HEK293 (cell line): ENCODE measurements at regions not wholly inside any gene's neighbourhood (a gene's known extent, or its start where the extent isn't known, plus 50 kb on each side); places are given as distances from the start of the nearest gene placed in this dataset.

Source experiments
- BCL11B ChIP-seq: fragments of 450-650 bp; formaldehyde crosslinking; IDR thresholded peaks from 2 replicates; pipeline ENCODE4 v1.5.1; 2016; ENCODE audit warnings: low read depth, missing biosample characterization, missing genetic modification characterization
- EGR2 ChIP-seq: fragments of 450-650 bp; formaldehyde crosslinking; IDR thresholded peaks from 2 replicates; pipeline ENCODE4 v1.5.1; 2016; ENCODE audit warnings: low read depth, missing biosample characterization, missing genetic modification characterization
- GLIS2 ChIP-seq: fragments of 450-650 bp; formaldehyde crosslinking; IDR thresholded peaks from 2 replicates; pipeline ENCODE4 v1.5.1; 2016; ENCODE audit warnings: missing biosample characterization, missing genetic modification characterization
- IKZF3 ChIP-seq: fragments of 450-650 bp; IDR thresholded peaks from 2 replicates; pipeline ENCODE4 v1.5.0; 2018; ENCODE audit warnings: missing biosample characterization, mild to moderate bottlenecking, missing genetic modification characterization, moderate library complexity
- KLF10 ChIP-seq: fragments of 450-650 bp; IDR thresholded peaks from 2 replicates; pipeline ENCODE4 v1.5.1; 2018; ENCODE audit warnings: missing biosample characterization, mild to moderate bottlenecking, missing genetic modification characterization
- TRIM28 ChIP-seq: IDR thresholded peaks from 2 replicates; pipeline ENCODE4 v1.6.1; 2011; ENCODE audit warnings: low read length, control low read depth, borderline replicate concordance
- ZBTB44 ChIP-seq: fragments of 450-650 bp; IDR thresholded peaks from 2 replicates; pipeline ENCODE4 v1.5.1; 2018; ENCODE audit warnings: missing biosample characterization, mild to moderate bottlenecking, missing genetic modification characterization
- ZIC2 ChIP-seq: fragments of 450-650 bp; formaldehyde crosslinking; IDR thresholded peaks from 2 replicates; pipeline ENCODE4 v1.5.1; 2016; ENCODE audit warnings: missing biosample characterization, missing genetic modification characterization
- ZNF138 ChIP-seq: fragments of 450-650 bp; formaldehyde crosslinking; IDR thresholded peaks from 2 replicates; pipeline ENCODE4 v1.5.1; 2016; ENCODE audit warnings: missing biosample characterization, missing genetic modification characterization, borderline replicate concordance
- ZNF324 ChIP-seq: fragments of 450-650 bp; formaldehyde crosslinking; IDR thresholded peaks from 2 replicates; pipeline ENCODE4 v1.5.1; 2016; ENCODE audit warnings: missing biosample characterization, missing genetic modification characterization
- ZNF391 ChIP-seq: fragments of 450-650 bp; formaldehyde crosslinking; IDR thresholded peaks from 2 replicates; pipeline ENCODE4 v1.5.1; 2016; ENCODE audit warnings: low read depth, missing biosample characterization, missing genetic modification characterization, borderline replicate concordance
- ZNF394 ChIP-seq: fragments of 450-650 bp; formaldehyde crosslinking; IDR thresholded peaks from 2 replicates; pipeline ENCODE4 v1.5.1; 2016; ENCODE audit warnings: missing biosample characterization, missing genetic modification characterization, mild to moderate bottlenecking, moderate library complexity, borderline replicate concordance
- ZNF449 ChIP-seq: fragments of 450-650 bp; formaldehyde crosslinking; IDR thresholded peaks from 2 replicates; pipeline ENCODE4 v1.5.1; 2017; ENCODE audit warnings: missing biosample characterization, mild to moderate bottlenecking, missing genetic modification characterization, moderate library complexity
- ZNF518A ChIP-seq: fragments of 450-650 bp; formaldehyde crosslinking; conservative IDR thresholded peaks from 2 replicates; pipeline ENCODE4 v1.5.1; 2016; ENCODE audit warnings: low read depth, missing biosample characterization, missing genetic modification characterization
- ZNF654 ChIP-seq: fragments of 450-650 bp; formaldehyde crosslinking; IDR thresholded peaks from 2 replicates; pipeline ENCODE4 v1.5.1; 2016; ENCODE audit warnings: low read depth, missing biosample characterization, missing genetic modification characterization
- ZNF670 ChIP-seq: fragments of 450-650 bp; formaldehyde crosslinking; IDR thresholded peaks from 2 replicates; pipeline ENCODE4 v1.5.1; 2016; ENCODE audit warnings: missing biosample characterization, missing genetic modification characterization, low read depth
- ZNF701 ChIP-seq: fragments of 450-650 bp; formaldehyde crosslinking; IDR thresholded peaks from 2 replicates; pipeline ENCODE4 v1.5.1; 2016; ENCODE audit warnings: missing biosample characterization, missing genetic modification characterization
- ZNF707 ChIP-seq: fragments of 450-650 bp; formaldehyde crosslinking; IDR thresholded peaks from 2 replicates; pipeline ENCODE4 v1.5.1; 2016; ENCODE audit warnings: missing biosample characterization, missing genetic modification characterization
- TF ChIP-seq, protein P1 (sequence below): fragments of 450-650 bp; formaldehyde crosslinking; IDR thresholded peaks from 2 replicates; pipeline ENCODE4 v1.5.1; 2016; ENCODE audit warnings: missing biosample characterization, missing genetic modification characterization

- TF ChIP-seq ZNF518A (tag by site-specific recombination): no peak
- TF ChIP-seq EGR2 (tag by site-specific recombination): 0 out of 2 replicates have a peak, but pooled peaks have one; percentile 34
- peak; percentile 36; the same call in 1 of the 2 replicates for TF ChIP-seq ZNF449
- TF ChIP-seq ZNF394 (tag by site-specific recombination): no peak
- peak; percentile 8; the same call in 1 of the 2 replicates for TF ChIP-seq GLIS2 (tag by site-specific recombination)
- TF ChIP-seq ZNF670 (tag by site-specific recombination): no peak
- TF ChIP-seq BCL11B (tag by site-specific recombination): no peak
- no peak for TF ChIP-seq ZNF701 (tag by site-specific recombination)
- TF ChIP-seq TRIM28: no peak
- 0 out of 2 replicates have a peak, but pooled peaks have one; percentile 23 for TF ChIP-seq ZBTB44 (tag by site-specific recombination)
- TF ChIP-seq ZIC2 (tag by site-specific recombination): peak; percentile 62
- TF ChIP-seq, protein P1, sequence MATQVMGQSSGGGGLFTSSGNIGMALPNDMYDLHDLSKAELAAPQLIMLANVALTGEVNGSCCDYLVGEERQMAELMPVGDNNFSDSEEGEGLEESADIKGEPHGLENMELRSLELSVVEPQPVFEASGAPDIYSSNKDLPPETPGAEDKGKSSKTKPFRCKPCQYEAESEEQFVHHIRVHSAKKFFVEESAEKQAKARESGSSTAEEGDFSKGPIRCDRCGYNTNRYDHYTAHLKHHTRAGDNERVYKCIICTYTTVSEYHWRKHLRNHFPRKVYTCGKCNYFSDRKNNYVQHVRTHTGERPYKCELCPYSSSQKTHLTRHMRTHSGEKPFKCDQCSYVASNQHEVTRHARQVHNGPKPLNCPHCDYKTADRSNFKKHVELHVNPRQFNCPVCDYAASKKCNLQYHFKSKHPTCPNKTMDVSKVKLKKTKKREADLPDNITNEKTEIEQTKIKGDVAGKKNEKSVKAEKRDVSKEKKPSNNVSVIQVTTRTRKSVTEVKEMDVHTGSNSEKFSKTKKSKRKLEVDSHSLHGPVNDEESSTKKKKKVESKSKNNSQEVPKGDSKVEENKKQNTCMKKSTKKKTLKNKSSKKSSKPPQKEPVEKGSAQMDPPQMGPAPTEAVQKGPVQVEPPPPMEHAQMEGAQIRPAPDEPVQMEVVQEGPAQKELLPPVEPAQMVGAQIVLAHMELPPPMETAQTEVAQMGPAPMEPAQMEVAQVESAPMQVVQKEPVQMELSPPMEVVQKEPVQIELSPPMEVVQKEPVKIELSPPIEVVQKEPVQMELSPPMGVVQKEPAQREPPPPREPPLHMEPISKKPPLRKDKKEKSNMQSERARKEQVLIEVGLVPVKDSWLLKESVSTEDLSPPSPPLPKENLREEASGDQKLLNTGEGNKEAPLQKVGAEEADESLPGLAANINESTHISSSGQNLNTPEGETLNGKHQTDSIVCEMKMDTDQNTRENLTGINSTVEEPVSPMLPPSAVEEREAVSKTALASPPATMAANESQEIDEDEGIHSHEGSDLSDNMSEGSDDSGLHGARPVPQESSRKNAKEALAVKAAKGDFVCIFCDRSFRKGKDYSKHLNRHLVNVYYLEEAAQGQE (tag by site-specific recombination): no peak
- TF ChIP-seq KLF10 (tag by site-specific recombination): no peak
- no peak for TF ChIP-seq ZNF654 (tag by site-specific recombination)
- TF ChIP-seq ZNF707: no peak
- no peak for TF ChIP-seq IKZF3 (tag by site-specific recombination)
- TF ChIP-seq ZNF324 (tag by site-specific recombination): no peak
- no peak for TF ChIP-seq ZNF391 (tag by site-specific recombination)
- no peak for TF ChIP-seq ZNF138 (tag by site-specific recombination)
These were observed 67.8 kb downstream of the ENGASE start (continued) for GRCh38 chr17:79142375-79142774.
